K562 (cell line): ENCODE measurements at regions not wholly inside any gene's neighbourhood (a gene's known extent, or its start where the extent isn't known, plus 50 kb on each side); places are given as distances from the start of the nearest gene placed in this dataset.

Source experiments
- FIP1L1 ChIP-seq: fragments of 200-400 bp; formaldehyde crosslinking; IDR thresholded peaks from 2 replicates; pipeline ENCODE4 v1.6.1; 2018; ENCODE audit warnings: mild to moderate bottlenecking, low read depth, low read length; ENCODE audit not compliant: poor library complexity, severe bottlenecking
- KDM1A ChIP-seq, 2 experiments: fragments of 450-650 bp; IDR thresholded peaks; 2 replicates each; pipeline ENCODE4 v1.6.1; 2016; ENCODE audit warnings: mild to moderate bottlenecking in 2 of 2
- POLR2A ChIP-seq: fragments of 450-650 bp; conservative IDR thresholded peaks from 2 replicates; pipeline ENCODE4 v1.6.1; 2016
- PTBP1 ChIP-seq: fragments of 200-400 bp; formaldehyde crosslinking; IDR thresholded peaks from 2 replicates; pipeline ENCODE4 v1.6.1; 2017; ENCODE audit warnings: low read depth, low read length
- RNF2 ChIP-seq: sonication (generic); IDR thresholded peaks from 2 replicates; pipeline ENCODE4 v1.6.1; 2016
- SRSF1 ChIP-seq: fragments of 200-400 bp; formaldehyde crosslinking; IDR thresholded peaks from 2 replicates; pipeline ENCODE4 v1.6.1; 2017; ENCODE audit warnings: mild to moderate bottlenecking, low read depth, low read length, moderate library complexity
- TRIM24 ChIP-seq, 2 experiments: fragments of 450-650 bp; IDR thresholded peaks; 2 replicates each; pipeline ENCODE4 v1.6.1; 2016
- TF ChIP-seq, protein P1 (sequence below): sonication (generic); formaldehyde crosslinking; IDR thresholded peaks from 2 replicates; pipeline ENCODE4 v1.8.1; 2023; ENCODE audit warnings: mild to moderate bottlenecking, missing genetic modification reagents

DNA sequence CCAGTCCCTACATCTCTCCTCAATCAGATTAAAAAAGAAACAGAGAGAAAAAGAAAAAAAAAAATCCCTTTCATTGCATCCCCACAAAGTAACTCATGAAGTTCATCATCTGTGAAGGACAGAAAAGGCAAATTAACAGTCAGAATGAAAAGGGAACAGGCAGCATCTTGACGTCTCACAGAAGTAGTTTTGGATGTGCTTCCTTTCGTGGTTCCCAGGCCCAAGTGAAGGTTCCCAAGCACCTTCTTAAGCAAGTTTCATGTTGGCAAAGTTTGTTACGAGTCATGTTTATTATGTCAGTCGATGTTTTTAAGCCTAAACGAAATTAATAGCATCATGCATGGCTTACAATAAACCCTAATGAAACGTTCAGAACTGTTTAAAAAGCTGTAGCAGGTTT is 475.2 kb downstream of the SETD4 start:
- no peak for TF ChIP-seq KDM1A (IDR thresholded peaks at IDR 0.05)
- no peak for TF ChIP-seq SRSF1
- TF ChIP-seq TRIM24 (IDR thresholded peaks at IDR 0.05), result no peak
- TF ChIP-seq FIP1L1, result no peak
- TF ChIP-seq, protein P1, sequence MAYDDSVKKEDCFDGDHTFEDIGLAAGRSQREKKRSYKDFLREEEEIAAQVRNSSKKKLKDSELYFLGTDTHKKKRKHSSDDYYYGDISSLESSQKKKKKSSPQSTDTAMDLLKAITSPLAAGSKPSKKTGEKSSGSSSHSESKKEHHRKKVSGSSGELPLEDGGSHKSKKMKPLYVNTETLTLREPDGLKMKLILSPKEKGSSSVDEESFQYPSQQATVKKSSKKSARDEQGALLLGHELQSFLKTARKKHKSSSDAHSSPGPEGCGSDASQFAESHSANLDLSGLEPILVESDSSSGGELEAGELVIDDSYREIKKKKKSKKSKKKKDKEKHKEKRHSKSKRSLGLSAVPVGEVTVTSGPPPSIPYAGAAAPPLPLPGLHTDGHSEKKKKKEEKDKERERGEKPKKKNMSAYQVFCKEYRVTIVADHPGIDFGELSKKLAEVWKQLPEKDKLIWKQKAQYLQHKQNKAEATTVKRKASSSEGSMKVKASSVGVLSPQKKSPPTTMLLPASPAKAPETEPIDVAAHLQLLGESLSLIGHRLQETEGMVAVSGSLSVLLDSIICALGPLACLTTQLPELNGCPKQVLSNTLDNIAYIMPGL (CRISPR knock-in tag), result no peak
- TF ChIP-seq RNF2, result no peak
- no peak for TF ChIP-seq POLR2A
- TF ChIP-seq PTBP1, result no peak
